Medulla oblongata (tissue), 1 donor: ENCODE measurements at regions not wholly inside any gene's neighbourhood (a gene's known extent, or its start where the extent isn't known, plus 50 kb on each side); places are given as distances from the start of the nearest gene placed in this dataset.
A peak's percentile ranks its signal among the peaks of the same experiment; 100 is the strongest.
"Not testable (repeated sequence)": the region's sequence is repeated elsewhere in the genome, so short reads cannot be mapped to it uniquely, and the experiment has no call there.

Source experiments
- DNase-seq: peaks from one replicate; pipeline ENCODE4 v3.0.0-alpha.2; 2015; ENCODE audit errors: extremely low spot score

GRCh38 chr2:189309331-189309730 lies 129.8 kb upstream of the COL5A2 start:
- DNase-seq = no peak

DNA sequence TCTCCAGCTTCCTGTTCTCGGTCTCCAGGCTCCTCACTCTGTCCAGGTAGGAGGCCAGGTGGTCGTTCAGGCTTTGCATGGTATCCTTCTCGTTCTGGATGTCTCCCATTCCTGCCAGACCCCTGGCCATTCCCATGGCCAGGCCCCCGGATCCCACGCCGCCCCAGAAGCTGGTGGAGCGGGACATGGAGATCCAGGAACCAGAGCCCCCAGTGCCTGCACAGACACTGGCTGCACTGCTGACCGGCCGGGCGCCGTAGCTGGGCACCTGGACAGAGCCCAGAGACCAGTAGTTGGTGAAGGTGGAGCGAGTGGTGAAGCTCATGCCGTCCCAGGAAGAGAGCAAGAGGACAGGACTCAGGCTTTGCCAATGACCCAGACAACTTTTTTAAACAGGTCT lies 129.1 kb upstream of the WDR75 start:
- no peak for DNase-seq

DNA sequence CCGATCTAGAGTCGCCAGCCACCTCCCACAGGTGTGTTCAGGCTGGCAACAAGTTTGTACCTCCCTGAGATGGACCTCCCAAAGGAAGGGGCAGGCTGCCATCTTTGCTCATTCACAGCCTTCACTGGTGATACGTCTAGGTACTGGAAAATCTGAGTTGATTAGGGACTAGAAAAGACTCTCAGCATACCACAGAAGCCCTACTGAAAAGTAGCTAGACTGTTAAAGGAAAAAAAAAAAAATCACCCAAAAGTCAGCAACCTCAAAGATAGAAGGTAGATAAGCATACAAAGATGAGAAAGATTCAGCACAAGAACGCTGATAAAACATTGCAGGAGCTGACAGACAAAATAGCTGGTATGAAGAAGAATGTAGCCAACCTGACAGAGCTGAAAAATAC lies 128.6 kb upstream of the WDR75 start:
- no peak for DNase-seq

DNA sequence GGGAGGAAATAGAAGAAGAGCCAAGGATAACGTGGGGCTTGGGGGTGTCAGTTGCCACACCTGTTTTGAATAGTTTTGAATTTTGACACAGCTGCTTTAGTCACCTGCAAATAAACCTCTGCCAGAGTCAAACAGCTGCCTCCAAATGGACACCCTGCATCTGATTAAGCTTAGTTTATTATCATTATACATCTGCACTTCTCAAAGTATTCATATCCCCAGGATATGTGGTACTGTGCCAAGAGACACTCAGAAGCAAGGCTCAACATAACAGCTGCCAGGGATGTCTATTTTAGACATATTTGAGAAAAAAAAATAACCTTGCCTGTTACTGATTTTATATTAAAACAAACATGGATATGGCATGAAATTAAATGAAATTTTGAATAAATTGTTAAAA lies 122.5 kb upstream of the WDR75 start:
- no peak for DNase-seq

DNA sequence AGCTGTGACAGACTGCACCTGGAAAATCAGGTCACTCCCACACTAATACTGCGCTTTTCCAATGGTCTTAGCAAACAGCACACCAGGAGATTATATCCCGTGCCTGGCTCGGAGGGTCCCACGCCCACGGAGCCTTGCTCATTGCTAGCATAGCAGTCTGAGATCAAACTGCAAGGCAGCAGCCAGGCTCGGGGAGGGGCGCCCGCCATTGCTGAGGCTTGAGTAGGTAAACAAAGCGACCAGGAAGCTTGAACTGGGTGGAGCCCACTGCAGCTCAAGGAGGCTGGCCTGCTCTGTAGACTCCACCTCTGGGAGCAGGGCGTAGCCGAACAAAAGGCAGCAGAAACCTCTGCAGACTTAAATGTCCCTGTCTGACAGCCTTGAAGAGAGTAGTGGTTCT lies 121.8 kb upstream of the WDR75 start:
- DNase-seq = not testable (repeated sequence)

GRCh38 chr2:189327879-189328847 lies 113.1 kb upstream of the WDR75 start:
- no peak for DNase-seq

DNA sequence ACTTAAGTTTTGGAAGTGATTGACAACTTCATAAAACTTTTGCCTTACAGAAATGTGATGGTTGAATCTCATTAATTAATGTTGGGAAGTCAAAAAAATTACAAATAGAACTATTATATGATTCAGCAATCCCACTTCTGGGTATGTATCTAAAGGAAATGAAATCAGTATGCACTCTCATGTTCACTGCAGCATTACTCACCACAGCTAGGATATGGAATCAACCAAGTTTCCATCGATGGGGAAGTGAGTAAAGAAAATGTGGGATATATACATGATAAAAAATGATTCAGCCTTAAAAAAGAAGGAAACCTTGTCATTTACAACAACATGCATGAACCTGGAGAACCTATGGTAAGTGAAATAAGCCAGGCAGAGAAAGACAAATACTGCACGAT lies 112.4 kb upstream of the WDR75 start:
- DNase-seq = no peak

- DNase-seq = no peak
Measured at GRCh38 chr2:189336276-189336975, 104.8 kb upstream of the WDR75 start.

DNA sequence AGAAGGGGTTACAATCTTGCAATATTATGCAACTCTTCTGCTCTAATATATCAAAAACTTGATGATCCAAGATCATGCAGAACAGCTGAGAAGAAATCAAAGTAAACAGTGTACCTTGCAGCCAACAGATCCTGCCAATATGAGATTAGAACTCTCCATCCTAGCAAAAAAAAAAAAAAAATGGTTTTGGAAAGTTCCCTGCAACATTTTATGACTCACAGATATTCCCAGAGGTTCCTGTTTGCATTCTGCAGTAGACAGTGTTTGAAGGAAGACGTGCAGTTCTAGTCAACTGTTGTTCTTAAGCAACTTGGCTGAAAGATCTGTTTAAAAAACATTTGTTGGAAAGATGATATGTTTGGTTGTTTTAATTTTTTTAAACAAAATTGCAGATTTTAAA lies 103.6 kb upstream of the WDR75 start:
- no peak for DNase-seq

GRCh38 chr2:189338115-189338514 lies 103.2 kb upstream of the WDR75 start:
- DNase-seq = no peak

GRCh38 chr2:189341077-189341476 lies 100.2 kb upstream of the WDR75 start:
- no peak for DNase-seq

DNA sequence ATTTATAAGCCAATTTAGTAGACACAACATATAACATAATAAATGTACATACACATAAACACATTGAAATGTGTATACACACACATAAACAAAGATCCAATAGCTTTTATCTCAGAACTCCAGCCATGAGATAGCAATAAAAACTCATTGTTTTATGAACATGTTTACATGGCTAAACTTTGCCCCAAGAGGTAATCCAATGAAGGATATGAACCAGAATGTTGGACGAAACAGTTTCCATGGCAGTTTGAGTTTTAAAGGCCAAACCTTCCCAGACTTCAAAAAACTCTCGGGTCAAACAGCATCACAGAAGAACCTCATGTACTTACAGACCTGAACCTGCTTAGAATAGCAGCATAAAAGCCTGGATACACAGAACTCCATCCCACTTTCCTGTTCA lies 97.2 kb upstream of the WDR75 start:
- no peak for DNase-seq

DNA sequence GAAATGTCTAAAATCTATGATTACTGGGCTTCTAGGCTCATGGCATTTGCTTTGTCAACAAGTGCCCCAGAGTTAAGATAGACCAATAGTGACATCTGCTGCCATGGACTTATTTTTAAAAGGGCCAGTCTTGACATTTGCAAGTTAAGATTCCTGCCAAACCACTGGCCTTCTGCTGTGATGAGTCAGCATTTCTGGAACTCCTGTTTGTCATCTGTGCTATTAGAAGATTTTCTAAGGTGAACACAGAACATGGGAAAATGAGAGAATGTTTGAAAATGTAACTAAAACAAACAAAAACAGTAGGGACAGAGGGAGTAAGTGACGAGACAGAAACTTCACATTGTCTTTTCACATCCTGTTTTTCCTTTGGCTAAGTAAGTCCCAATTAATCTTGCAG lies 93.7 kb upstream of the WDR75 start:
- peak; percentile 73 for DNase-seq

DNA sequence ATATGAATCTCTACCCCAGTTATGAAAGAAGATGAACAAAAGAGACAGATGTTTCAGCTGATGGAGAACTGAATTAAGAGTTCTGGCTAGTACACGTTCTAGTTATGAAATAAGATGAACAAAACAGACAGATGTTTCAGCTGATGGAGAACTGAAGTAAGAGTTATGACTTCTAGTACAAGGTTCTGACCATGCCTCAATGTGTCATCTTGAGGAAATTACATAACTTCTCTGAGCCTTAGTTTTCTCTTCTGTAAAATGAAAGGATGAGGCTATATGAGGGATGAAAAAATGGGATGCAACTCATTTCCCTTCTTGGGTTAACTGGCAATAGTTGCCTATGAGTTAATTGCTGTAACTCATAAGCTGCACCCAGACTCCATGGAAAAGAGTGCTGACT lies 92.9 kb upstream of the WDR75 start:
- DNase-seq = no peak

DNA sequence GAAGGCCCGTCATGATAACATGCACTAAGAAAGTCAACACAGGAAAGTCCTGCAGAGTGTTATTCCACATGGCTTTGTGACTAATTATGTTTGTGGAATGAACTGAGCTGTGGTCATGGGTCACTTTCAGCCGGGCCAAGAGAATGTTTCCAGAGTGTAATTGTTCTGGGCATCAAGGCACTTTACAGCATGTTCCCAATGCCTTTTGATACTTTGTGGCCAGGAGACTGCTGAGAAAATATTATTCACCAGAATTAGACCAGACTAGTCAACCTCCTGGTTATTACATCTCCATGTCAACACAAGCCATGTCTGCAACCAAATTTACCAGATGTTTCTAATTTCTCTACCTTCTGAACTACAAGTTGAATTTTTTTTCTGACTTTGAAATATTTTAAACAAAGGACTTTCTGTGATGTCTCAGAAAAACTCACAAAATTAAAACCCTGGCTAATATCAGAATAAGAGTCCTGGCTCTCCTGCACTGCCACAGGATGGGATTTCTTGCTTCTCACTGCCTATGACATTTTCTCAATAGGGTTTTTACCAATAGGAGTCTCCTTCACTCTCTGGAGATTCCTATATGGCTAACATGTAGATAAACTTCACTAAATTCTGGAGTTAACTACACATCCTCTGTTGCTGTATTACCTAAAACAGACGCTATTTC lies 90.6 kb upstream of the WDR75 start:
- DNase-seq = peak; percentile 46

- not testable (repeated sequence) for DNase-seq
Measured at GRCh38 chr2:189351933-189352332, 89.3 kb upstream of the WDR75 start.

GRCh38 chr2:189357375-189357774 lies 83.9 kb upstream of the WDR75 start:
- DNase-seq = not testable (repeated sequence)

GRCh38 chr2:189360861-189361260 lies 80.4 kb upstream of the WDR75 start:
- no peak for DNase-seq

DNA sequence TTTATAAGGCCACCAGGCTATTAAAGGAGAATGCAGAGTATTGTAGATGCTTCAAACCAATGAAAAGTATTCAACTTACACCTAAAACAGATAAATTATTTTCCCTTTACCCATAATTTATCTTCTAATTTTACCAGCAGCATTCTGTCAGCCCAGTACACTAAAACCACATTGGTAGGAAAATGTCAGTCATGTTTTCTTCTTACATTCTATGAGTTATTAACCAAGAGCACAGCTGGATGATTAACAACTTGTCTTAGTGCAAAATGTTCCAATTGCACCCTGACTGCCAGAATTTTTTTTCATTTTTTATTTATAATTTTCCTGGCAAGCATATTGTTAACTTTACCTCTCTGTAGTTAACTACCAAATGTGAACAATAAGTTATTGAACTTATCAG lies 79.0 kb upstream of the WDR75 start:
- DNase-seq = no peak

GRCh38 chr2:189363559-189363958 lies 77.7 kb upstream of the WDR75 start:
- DNase-seq = no peak

DNA sequence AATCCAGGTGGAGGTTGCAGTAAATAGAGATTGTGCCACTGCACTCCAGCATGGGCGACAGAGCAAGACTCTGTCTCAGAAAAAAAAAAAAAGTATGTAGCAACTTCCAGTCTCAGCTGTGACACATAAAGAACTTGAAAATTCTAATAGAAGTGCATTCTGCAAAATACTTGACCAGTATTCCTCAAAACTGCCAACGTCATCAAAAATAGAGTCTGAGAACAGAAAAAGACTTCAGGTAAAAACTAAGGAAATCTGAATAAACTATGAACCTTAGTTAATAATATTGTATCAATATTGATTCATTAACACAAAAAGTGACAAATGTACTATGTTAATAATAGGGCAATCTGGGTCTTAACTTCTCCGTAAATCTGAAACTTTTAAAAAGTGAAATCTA lies 76.7 kb upstream of the WDR75 start:
- DNase-seq = no peak

- no peak for DNase-seq
Measured at GRCh38 chr2:189366349-189366748, 74.9 kb upstream of the WDR75 start.

DNA sequence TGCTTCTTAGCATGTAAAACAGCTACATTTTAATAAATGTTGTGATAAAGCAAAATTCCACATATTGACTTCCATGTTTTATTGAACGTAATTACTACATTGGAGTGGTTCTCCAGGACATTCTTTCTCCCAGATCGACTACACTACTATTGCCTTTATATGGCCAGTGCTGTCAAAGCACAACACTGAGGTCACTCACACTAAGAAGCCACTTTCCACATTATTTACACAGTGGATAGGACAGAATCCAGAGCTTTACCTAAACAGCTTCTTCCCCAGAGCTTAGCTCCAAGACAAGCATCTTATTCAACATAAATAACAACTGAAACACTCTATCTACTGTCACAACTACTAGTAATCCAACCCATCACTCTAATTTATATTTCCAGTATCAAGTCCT lies 73.9 kb upstream of the WDR75 start:
- no peak for DNase-seq
